ENCODE measurements at regions not wholly inside any gene's neighbourhood (a gene's known extent, or its start where the extent isn't known, plus 50 kb on each side); places are given as distances from the start of the nearest gene placed in this dataset.

DNA sequence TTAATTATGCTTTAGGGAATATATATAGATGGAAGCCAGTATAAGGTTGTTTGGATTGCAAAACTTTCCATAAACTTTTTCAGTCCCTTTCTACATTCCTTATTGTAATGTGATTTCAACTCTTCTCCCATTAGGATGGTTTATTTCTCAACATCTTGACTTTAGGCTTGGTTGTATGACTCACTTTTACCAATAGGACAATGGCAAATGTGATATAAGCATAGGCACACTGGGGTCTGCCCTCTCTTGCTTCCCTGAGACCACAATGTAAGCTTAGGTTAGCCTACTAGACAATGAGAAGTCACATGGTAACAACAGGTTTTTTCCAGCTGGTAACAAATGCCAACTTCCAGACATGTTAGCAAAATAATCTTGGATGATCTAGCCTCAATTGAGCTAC lies 163.3 kb upstream of the RBPJ start:
- TF ChIP-seq, protein P1, sequence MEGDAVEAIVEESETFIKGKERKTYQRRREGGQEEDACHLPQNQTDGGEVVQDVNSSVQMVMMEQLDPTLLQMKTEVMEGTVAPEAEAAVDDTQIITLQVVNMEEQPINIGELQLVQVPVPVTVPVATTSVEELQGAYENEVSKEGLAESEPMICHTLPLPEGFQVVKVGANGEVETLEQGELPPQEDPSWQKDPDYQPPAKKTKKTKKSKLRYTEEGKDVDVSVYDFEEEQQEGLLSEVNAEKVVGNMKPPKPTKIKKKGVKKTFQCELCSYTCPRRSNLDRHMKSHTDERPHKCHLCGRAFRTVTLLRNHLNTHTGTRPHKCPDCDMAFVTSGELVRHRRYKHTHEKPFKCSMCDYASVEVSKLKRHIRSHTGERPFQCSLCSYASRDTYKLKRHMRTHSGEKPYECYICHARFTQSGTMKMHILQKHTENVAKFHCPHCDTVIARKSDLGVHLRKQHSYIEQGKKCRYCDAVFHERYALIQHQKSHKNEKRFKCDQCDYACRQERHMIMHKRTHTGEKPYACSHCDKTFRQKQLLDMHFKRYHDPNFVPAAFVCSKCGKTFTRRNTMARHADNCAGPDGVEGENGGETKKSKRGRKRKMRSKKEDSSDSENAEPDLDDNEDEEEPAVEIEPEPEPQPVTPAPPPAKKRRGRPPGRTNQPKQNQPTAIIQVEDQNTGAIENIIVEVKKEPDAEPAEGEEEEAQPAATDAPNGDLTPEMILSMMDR (conservative IDR thresholded peaks at IDR 0.05): no peak
- TF ChIP-seq EZH2 (IDR thresholded peaks at IDR 0.05; ENCODE audit: low read depth): no peak

All from PC-9 (cell line).